Lung (tissue), 11 donors: ENCODE measurements at regions not wholly inside any gene's neighbourhood (a gene's known extent, or its start where the extent isn't known, plus 50 kb on each side); places are given as distances from the start of the nearest gene placed in this dataset.

Source experiments
- ATAC-seq: fragments of 200-7000 bp; cut with Tn5 transposase; one replicate; pipeline ENCODE4 v1.9.1; 2020; ENCODE audit warnings: moderate number of reproducible peaks; ENCODE audit not compliant: insufficient read depth, low FRiP score
- DNase-seq, 3 donors: peaks; one replicate each; pipeline ENCODE4 v3.0.0-alpha.2; 2013 to 2017
- H3K27ac ChIP-seq, 2 donors: one replicate each; pipeline ENCODE4 v1.5.1; 2013; ENCODE audit warnings: mild to moderate bottlenecking in 2 of 2, moderate library complexity in 2 of 2, control low read depth in 1 of 2, inconsistent platforms in 1 of 2, low read depth in 1 of 2, low read length in 1 of 2
- H3K27me3 ChIP-seq, 3 donors: one replicate each; pipeline ENCODE4 v1.5.1; 2013; ENCODE audit warnings: low read length in 2 of 3; ENCODE audit not compliant: control insufficient read depth in 3 of 3, insufficient read depth in 3 of 3
- H3K36me3 ChIP-seq, 4 donors: one replicate each; pipeline ENCODE4 v1.5.1; 2013; ENCODE audit warnings: low read length in 4 of 4, mild to moderate bottlenecking in 1 of 4, moderate library complexity in 1 of 4; ENCODE audit not compliant: control insufficient read depth in 4 of 4, insufficient read depth in 4 of 4
- H3K4me1 ChIP-seq, 5 donors: one replicate each; pipeline ENCODE4 v1.5.1; 2013; ENCODE audit warnings: low read length in 5 of 5, mild to moderate bottlenecking in 2 of 5, moderate library complexity in 1 of 5; ENCODE audit not compliant: control insufficient read depth in 5 of 5, insufficient read depth in 5 of 5
- H3K4me3 ChIP-seq: one replicate; pipeline ENCODE4 v1.5.1; 2013; ENCODE audit warnings: mild to moderate bottlenecking, control low read depth, moderate library complexity
- H3K9ac ChIP-seq, 2 donors: one replicate each; pipeline ENCODE4 v1.5.1; 2013; ENCODE audit warnings: low read length in 2 of 2, control low read depth in 1 of 2; ENCODE audit not compliant: insufficient read depth in 1 of 2
- H3K9me3 ChIP-seq, 4 donors: one replicate each; pipeline ENCODE4 v1.5.1; 2013; ENCODE audit warnings: low read length in 3 of 4, mild to moderate bottlenecking in 1 of 4, moderate library complexity in 1 of 4; ENCODE audit not compliant: control insufficient read depth in 4 of 4, insufficient read depth in 3 of 4
- CTCF ChIP-seq: IDR thresholded peaks from 2 replicates; pipeline ENCODE4 v1.5.1; 2012; ENCODE audit warnings: mild to moderate bottlenecking; ENCODE audit errors: control extremely low read depth, extremely low read depth
- WGBS, 2 donors: extraction: QIAGEN DNeasy Blood & Tissue Kit; methylation state at CpG; one replicate each; pipeline ENCODE4 v1.1.7; 2013; 5-methylcytosine and 5-hydroxymethylcytosine counted together
- donor health status: control.
- donor health status: control.
- donor health status: Bipolar disorder and iron deficiency.
- donor health status: healthy.
- donor health status: DM: yes; HTN: yes; CAD: no.

GRCh38 chr1:11350265-11350664, 77.3 kb downstream of the UBIAD1 start:
- ATAC-seq (no peak), DNase-seq (no peak)
- Histone ChIP-seq H3K36me3 (no peaks in the 10 kb centered on the region), H3K4me1 (no peaks in the 10 kb centered on the region), H3K9ac (no peak overlapping the region), H3K27me3 (no peaks in the 10 kb centered on the region), H3K27ac (no peak overlapping the region), H3K9me3 (peaks cover 0 to 4% (median 0%) of the 10 kb centered on the region in 4 donors), H3K4me3 (no peak overlapping the region)
- TF ChIP-seq CTCF: no peak
- WGBS, 2 donors: 20 to 29% methylated on average over 14 of the region's 14 CpGs

DNA sequence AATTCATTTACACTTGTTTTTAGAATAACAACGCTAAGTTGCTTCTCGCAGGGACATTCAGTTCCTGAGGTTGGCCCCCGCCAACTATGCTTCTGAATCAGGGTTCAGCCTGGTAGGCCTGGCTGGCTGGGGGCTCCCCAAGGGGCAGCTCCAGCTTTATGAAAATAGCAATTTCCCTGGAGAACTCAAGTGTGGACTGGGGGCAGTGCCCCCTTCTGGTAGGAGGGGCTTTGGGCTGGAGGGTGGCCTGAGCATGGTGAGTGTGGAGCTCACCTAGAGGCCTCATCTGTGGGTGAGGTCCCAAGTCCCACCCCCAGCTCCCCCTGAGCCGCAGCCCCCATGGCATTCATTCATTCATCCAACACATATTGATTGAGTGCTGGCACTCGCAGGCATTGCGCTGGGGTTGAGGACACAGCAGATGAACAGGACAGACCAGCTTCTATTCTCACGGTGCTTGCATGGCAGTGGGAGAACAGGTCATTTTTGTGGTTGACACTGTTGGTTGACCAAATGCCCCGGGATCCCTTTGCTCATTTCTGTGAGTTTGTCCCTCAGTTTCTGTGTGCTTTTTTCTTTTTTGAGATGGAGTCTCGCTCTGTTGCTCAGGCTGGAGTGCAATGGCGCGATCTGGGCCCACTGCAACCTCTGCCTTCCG, 79.2 kb downstream of the UBIAD1 start:
- Histone ChIP-seq H3K36me3 (no peaks in the 10 kb centered on the region), H3K27me3 (peaks cover 0 to 4% (median 4%) of the 10 kb centered on the region in 3 donors), H3K4me3 (no peak overlapping the region)

DNA sequence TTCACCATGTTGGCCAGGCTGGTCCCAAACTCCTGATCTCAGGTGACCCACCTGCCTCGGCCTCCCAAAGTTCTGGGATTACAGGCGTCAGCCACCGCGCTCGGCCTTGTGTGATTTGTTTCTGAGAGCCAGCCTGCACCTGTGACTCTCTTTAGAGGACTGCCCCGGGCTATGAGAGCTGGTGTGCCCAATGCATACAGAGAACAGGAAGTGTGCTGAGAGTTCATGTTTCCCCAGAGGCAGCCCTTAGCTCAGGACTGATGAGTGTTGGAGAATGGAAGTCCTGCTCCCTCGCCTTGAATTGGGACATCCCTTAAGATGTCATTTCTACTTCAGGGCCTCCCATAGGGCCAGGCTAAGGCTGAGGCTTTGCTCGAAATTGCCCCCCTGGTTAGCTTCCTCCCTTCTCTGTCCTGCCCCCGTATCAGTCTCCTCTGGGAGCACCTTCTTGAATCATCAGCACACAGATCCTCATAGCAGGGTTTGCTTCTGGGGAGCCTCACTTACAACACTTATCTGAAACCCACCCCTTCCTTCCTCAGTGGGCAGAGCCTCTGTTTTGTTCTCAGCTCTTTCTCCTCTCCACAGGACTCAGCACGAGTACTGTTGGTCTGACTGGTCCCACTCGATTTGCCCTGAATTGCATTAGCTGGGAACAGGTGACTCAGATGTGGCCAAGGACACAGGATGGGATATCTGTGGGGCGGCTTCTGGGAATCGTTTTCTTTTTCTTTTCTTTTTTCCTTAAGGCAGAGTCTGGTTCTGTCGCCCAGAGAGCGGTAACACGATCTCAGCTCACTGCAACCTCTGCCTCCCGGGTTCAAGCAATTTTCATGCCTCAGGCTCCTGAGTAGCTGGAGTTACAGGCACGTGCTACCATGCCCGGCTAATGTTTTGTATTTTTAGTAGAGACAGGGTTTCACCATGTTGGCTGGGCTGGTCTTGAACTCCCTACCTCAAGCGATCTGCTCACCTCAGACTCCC, 80.1 kb downstream of the UBIAD1 start:
- 41 to 58% methylated on average over 20 of the region's 20 CpGs for WGBS, 2 donors
- DNase-seq (no peak), ATAC-seq (no peak)
- Histone ChIP-seq H3K4me1 (no peaks in the 10 kb centered on the region), H3K9me3 (peaks cover 0 to 4% (median 0%) of the 10 kb centered on the region in 4 donors), H3K27me3 (peaks cover 0 to 4% (median 4%) of the 10 kb centered on the region in 3 donors), H3K4me3 (no peak overlapping the region), H3K27ac (no peak overlapping the region), H3K9ac (no peak overlapping the region), H3K36me3 (no peaks in the 10 kb centered on the region)
- TF ChIP-seq CTCF: no peak

More for the DNA sequence above, 79.2 kb downstream of the UBIAD1 start:
- Histone ChIP-seq H3K9ac (no peak overlapping the region), H3K27ac (no peak overlapping the region), H3K4me1 (no peaks in the 10 kb centered on the region), H3K9me3 (peaks cover 0 to 4% (median 0%) of the 10 kb centered on the region in 4 donors)
- no peak for TF ChIP-seq CTCF
- WGBS, 2 donors: 94 to 96% methylated on average over 12 of the region's 12 CpGs
- DNase-seq: no peak
- ATAC-seq: no peak
